Left hindlimb (tissue), 1 donor: ENCODE measurements at regions not wholly inside any gene's neighbourhood (a gene's known extent, or its start where the extent isn't known, plus 50 kb on each side); places are given as distances from the start of the nearest gene placed in this dataset.
A peak's percentile ranks its signal among the peaks of the same experiment; 100 is the strongest.

Experiments
- DNase-seq: peaks from one replicate; pipeline ENCODE4 v3.0.0-alpha.2; 2018

DNA sequence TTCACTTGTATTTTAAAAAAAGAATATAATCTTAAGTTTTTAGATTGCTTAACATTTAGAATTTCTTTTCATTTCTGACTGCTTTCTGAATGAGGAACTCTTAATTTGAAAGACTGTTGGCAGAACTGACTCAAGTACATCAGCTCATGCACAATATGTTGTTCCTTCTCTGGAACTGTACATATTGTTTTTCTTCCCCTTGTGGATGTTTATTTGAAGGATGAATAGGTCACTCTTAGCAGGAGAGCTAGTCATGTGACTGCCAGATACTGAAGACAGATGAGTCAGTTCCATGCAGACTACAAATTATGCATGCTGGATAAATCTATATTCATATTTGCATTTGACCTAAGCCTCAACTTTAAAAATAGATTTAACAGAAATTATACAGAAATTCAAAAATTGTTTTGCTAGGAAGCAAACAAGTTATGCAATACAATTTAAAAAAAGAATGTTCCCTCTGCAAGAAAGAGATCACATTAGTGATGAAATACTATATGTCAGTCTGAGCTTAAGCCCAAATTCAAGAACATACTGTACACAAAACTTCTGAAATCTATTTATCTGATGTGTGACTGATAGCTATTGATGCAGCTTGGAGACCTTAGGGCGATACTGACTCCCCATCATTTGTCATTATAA is 1274.9 kb upstream of the GJE1 start:
- DNase-seq, result no peak

DNA sequence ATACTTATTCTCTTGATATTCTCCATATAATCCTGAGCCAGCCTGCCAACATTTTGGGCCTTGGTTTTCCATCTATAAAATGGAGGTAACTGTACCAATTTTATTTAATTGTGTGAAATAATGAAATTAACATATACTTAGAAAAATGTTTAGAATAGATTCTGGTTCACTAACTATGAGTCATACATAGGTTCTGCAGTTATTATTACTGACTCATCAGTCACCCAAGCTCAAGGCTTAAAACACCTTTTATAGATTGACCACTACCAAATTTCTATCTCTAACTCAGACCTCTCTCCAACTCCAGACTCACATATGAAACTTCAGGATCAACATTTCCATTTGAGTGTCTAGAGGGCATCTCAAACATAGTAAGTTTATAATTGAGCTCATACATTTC is 1277.2 kb upstream of the GJE1 start:
- DNase-seq, result no peak

DNA sequence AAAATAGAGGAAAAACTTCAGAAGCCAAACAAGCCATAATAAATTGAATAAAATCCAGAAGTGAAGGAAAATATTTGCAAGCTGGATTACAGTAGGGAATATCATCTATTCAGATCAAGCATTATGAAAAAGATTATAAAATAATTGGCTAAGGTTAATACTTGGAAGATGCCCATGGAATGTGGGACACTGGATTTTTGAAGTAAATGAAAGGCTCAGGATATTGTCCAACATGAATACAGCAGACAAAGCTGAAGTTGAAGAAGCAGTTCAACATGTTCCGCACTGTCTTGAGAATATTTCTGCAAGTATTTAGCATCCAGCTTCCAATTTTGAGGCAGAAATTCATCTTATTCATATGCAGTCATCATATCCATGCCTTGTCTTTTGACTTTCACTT is 1278.4 kb upstream of the GJE1 start:
- no peak for DNase-seq

DNA sequence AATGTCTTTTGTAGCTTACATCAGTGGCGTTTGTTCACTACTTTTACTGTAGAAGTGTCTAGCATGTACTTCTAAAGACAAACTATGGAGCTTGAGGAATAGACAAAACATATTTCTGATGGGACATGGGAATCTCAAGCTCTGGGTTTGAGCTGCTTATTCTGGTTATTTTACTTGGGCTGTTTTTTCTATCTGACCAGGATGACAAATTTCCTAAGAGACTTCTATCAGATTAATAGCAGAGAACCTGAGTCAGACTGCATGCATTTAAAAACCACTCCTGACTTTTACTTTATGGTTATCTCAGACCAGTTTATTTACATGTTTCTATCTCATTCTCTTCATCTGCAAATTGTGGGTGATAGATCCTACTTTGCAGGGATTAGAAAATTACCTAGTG is 1282.3 kb upstream of the GJE1 start:
- no peak for DNase-seq

DNA sequence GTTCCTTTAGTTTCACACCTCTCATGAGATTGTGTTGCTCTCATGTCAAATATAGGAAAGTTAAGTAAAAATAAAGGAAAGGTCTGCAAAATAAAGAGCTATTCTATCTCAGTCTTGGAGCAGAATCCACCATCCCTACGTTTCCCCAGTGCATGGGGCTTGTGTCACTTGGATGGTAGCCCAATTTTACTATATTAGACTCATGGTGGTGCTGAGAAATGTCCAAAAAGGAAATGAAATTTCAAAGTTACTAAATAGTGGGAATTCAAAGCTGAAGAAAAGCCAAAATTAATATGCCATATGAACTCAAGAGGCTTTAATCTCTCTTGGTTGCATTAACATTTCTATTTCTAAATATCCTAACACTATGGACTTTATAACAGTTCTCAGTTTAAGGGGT is 1283.3 kb upstream of the GJE1 start:
- peak; percentile 32 for DNase-seq

DNA sequence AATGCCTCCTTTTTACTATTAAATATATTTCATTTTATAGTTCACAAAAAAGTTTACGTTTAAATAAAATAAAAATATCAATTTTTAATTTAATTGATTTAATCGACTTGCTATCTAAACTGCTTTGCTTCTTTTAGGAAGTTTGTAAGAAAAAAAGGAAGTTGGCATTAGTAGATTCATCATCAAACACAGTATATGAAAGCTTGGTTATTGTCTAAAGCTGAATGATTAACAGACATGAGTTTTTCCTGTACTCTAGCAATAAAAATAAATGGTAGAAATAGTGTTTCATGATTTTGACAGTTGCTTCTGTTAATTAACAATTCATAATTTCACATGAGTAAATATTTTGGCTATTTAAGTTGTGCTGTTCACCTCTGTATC is 1285.5 kb upstream of the GJE1 start:
- no peak for DNase-seq

DNA sequence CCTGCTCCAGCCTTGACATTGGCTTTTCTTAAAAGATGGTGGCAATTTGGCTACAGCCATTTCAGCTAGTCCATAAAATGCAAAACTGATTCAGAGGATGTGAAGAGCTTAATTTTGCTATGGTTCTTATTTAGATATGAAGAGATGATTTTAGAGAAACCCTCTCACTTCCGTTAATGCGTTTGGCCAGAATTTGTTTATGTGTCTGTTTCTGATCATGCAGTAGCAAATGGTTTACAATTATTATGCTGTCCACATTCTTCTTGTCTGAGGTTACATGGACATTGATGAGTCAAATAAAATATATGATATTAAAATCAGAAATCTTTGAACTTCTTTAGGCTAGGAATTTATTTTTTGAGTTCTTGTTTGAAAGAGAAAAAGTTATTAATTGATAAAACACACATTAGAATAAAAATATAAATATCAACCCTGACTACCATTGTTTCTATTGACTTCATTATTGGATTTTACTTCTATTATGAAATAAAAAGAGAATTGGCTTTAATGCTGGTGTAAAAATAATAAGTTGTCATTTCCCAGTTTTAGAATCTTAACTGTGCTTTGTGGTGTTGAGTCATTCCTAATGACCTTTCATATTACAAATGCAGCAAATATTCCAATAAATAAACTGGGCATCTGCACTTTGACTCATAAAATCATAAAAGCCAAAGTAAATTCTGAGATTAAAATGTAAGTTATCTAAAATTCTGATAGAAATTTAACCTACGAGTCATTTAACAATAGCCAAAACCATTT is 1286.0 kb upstream of the GJE1 start:
- no peak for DNase-seq

DNA sequence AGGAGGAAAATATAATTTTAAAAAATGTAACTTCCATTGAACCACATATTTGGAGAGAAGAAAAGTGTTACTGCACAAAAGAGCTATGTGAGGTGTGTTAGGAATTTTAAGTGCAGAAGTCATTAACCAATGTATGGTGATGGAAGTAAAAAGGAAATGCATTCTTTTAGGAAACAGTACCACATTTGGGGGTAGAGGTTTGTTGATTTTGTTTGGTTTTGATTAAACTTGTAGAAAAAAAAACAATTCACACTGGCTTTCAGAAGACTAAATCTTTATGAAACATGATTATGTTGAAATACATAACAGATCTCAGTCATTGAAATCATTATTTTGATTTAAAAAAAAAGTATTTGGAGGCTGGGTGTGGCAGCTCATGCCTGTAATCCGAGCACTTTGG is 1287.0 kb upstream of the GJE1 start:
- DNase-seq, result no peak

DNA sequence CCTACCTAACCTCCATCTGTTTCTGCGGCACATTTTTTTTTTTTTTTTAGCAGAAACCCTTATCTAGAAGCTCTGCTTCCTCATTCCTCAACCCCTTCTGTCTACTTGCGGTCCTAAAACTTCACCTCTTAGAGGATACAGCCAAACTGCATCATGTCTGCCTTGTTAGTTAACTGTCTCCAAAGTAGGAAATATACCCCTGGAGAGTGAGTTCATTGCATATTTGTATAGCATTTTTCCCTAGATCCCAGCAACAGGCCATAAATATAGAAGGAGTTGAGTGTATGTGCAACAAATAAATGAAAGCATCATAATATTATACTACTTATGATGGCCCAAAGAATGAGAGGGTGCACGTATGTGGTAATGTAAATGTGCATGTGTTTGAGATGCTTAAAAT is 1288.6 kb upstream of the GJE1 start:
- no peak for DNase-seq

DNA sequence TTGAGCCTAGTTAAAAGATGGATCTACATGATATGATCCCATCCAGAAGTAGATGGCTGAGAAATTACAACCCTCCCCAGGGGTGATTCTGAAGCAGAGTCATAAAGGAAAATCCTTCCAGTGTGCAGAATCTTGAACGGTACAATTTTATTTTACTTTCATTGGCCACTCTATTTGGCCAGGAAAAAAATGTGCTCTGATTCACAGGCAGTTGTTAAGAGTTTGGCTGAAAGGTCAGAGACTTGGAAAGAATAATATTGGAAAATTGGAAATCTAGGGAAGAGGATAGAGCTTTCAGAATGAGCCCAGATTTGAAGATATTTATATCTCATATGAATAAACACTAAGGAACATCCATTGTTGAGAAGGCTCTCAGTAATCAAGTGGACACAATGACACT is 1299.3 kb upstream of the GJE1 start:
- DNase-seq, result no peak

DNA sequence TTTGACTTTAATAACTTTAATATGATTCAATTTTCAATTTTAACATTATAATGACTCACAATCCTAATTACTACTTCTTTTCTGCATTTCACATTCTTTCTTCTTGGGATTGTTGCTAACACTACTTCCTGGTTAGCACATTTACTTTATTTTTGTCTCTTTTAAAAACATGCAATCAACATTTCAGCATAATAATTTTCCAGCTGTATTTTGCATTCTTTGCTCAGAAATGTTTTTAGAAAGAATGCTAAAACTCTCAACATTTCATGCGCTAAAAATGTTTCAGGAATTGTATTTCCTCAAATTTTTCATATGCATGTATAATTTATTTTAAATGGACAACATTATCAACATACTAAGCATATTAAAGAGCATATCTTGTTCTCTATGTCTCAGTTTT is 1302.1 kb upstream of the GJE1 start:
- no peak for DNase-seq

DNA sequence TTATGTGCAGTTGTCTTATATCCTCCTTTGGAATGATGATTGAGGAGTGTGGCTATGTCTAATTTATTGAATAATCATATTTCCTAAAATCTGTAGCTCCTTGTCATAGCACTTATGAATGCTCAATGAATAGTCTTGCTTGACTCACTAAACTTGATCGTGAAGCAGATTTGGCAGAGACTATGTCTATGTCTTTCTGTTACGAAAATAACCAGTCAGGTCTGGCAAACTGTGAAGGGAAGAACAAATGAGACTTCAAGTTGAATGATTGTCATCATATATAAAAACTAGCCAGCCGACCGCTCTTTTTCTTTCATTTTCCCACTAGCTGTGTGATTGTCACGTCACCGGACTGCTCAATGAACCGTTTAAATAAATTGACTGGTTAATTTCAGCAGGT is 1303.9 kb upstream of the GJE1 start:
- no peak for DNase-seq

DNA sequence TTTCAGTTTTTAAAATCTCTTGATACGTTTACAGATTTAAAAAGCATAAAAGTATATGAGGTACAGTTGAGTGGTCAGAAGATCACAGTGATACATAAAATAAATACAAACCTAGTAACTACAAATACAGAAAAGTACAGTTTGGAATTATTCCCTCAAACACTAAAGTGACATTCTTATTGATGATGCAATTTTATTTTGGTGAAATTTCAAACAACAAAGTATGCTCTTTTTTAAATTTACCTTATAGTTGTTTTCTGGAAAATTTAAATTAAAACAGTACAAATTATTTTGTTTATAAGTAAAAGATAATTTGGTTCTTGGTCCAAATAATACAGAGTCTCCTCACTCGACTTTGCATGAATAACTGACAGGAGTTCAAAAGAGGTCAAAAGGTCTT is 1305.1 kb upstream of the GJE1 start:
- no peak for DNase-seq

DNA sequence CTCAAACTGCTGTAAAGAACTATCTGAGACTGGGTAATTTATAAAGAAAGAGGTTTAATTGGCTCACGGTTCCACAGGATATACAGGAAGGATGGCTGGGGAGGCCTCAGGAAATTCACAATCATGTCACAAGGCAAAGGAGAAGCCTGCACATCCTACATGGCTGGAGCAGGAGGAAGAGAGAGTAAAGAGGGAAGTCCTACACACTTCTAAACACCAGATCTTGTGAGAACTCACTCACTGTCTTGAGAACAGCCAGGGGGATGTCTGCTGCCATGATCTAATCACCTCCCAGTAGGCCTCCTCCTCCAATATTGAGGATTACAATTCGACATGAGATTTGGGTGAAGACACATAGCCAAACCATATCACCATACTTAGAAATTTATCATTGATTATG is 1307.0 kb upstream of the GJE1 start:
- DNase-seq, result no peak

DNA sequence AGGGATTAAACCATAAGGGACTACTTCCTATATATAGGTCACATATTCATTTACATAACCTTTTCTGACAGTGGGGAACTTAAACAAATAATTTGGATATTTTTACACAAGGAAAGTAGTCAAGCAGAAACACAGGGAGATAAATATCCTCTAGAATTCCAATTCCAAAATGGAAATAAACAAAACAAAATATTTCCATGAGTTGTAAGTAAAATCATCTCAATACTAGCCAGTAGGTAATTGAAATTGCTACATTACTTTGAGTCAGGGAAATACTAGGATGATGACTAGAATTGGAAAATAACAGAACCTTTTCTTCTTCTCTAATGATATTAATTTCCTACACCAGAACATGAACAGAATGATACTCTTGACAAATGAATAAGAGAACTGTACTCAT is 1308.1 kb upstream of the GJE1 start:
- DNase-seq, result no peak

DNA sequence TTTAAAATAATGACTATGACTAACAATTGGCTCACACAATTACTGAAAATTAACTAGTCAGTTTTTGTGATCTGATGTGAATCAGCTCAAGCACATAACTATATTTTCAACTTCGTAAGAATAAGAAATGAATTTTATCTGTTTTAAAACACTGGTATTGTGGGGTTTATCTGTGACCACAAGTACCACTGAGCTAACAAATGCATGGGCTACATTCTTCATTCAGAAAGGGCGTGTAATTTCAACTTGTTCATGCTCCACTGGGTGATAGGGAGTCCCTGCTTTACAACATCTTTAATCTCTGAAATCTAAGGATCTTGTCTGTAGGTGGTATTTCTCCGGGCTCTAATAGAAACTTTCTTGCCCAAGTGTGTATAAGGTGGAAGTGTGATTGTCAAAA is 1311.5 kb upstream of the GJE1 start:
- DNase-seq, result no peak

DNA sequence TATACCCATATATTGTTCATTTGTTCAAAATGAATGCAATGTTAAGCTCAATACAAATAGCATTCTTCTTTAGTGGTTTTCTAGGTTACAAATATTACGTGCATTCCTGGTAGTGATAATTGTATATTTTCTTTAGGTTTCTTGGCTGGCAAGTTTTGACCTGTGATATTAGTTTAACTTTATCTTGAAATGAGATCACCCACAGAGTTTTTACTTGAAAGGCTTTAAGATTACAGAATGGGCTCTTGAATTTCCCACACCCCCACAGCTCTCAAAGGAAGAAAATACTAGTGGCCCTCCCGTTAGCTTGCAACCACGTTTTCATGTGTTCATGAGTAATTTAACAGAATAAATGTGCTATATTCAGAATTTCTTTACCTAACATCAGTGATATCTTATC is 1315.5 kb upstream of the GJE1 start:
- DNase-seq, result no peak

DNA sequence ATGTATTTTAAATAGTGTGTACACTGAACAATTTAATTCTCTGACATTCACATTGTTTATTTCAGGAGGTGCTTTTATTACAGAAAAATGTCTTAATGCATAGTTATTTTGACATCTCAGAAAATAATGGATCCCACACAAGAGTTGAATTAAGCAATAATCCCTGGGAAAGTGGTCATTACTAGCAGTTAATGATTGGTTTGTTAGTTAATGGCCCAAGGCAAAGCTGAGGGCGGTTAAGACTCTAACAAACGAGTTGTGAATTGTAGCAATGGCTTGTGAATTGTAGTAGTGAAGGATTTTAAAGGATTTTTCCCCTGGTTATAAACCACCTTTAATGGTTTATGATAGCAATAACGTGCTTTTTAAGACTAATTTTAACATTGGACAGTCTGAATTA is 1316.0 kb upstream of the GJE1 start:
- no peak for DNase-seq

DNA sequence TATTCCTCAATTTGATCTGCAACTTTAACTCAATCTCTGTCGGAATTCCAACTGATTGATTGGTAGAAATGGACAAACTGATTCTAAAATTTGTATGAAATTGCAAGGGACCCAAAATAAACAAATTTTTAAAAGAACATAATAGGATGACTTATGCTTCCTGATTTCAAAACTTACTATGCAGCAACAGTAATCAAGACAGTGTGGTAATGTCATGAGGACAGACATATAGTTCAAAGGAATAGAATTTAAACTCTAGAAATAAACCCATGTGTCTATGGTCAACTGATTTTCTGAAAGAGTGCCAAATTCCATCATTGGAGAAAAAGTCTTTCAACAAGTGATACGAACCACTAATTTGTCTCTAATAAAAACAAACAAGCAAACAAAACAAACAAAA is 1320.1 kb upstream of the GJE1 start:
- DNase-seq, result no peak

DNA sequence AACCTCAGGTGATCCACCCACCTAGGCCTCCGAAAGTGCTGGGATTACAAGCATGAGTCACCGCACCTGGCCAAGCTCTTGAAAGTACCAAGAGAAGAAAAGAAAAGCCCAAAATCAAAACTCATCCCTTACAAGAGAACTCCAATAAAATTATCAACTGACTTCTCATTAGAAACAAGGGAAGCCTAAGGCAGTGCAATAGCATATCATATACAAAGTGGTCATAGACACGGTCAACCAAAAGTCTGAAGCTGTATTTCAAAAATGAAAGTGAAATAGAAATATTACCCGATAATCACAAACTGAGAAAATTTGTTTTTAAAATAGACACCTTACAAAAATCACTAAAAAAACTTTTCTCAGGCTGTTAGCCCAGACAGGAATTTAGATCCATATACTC is 1321.1 kb upstream of the GJE1 start:
- no peak for DNase-seq

DNA sequence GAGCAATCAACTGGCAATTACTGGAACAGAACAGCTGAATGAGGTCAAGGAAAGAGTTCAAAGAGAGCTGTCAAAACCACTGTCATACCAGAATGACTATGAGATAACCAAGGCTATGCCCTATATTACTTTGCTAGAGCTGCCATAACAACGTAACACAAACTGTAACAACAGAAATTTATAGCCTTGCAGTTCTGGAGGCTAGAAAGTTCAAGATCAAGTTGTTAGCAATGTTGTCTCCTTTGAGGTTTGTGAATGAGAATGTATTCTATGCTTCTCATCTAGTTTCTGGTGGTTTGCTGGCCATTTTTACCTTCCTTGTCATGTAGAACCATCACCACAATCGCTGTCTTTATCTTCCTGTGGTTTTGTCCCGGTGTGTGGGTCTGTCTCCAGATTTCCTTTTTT is 1323.0 kb upstream of the GJE1 start:
- no peak for DNase-seq

DNA sequence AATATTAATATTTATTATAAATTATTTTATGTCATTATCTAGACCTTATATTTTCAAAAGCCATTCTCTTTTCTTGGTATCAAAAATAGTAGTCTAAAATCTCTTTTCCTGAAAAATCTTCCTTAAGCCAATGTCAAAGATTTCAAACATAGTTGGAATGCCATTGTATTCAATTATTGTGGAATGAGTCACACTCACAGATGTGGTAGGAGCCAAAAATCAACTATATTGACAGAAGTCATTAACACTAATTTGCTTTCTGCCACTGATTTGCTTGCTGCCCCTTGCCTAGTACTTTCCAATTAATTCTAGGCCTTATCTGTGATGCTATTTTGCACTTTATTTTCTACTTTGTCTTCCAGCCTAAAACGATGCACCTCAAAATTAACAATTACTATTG is 1326.3 kb upstream of the GJE1 start:
- DNase-seq, result no peak

DNA sequence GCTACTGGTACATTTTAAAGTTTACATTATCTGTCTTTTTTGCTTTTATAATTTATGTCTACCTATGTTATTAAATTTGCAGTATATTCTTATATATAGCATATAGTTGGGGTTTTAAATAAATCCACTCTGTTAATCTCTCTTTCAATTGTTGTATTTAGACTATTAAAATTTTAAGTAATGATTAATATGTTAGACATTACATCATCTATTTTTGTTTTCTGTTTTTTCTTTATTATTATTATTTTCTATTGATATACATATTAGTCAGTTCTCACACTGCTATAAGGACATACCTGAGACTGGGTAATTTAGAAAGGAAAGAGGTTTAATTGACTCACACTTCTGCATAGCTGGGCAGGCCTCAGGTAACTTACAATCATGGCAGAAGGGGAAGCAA is 1338.2 kb upstream of the GJE1 start:
- DNase-seq, result no peak

DNA sequence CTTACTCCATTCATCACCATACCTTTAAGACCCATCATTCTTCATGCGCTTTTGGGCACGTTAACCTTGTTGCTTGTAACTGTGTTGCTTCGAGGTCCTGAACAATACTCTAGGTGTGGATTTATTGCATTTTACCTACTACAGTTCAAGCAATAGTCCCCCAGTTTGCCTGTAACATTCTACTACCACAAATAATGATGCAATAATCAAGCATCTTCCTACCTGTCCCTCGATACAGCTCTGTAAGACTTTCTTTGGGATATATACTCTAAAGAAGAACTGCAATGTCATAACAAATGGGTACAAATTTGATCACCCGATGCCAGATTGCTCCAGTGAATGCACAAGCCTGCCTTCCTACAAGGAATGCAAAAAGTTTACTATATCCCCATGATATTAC is 1342.6 kb upstream of the GJE1 start:
- DNase-seq, result no peak

DNA sequence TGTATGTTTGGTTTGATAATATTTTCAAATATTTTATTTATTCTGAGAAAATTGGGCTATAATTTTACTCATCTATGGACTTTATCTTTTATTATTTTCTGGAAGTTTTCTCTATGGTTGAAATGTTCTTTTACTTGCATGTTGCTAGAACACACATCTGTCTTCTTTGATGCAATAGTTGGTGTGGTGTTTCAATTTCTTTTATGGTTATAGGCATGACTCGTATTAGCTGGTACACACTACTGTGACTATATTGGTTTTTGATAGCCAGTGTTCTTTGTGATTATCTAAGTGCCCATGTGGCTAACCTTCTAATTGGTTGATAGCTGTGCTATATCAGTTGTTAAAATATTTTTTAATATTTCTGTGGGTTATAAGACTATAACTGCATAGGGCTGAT is 1343.3 kb upstream of the GJE1 start:
- no peak for DNase-seq
